Caki2 (cell line): ENCODE measurements at regions not wholly inside any gene's neighbourhood (a gene's known extent, or its start where the extent isn't known, plus 50 kb on each side); places are given as distances from the start of the nearest gene placed in this dataset.

ENCODE experiments used
- DNase-seq: peaks from one replicate; pipeline ENCODE4 v3.0.0-alpha.2; 2015; ENCODE audit warnings: low read depth
- in situ Hi-C: cut with HindIII; loops from 2 replicates; pipeline ENCODE4 v1.10.0; 2016; ENCODE audit warnings: low sequenced_read_pairs, low pct_unique_long_range_greater_than_20kb, mixed read lengths

DNA sequence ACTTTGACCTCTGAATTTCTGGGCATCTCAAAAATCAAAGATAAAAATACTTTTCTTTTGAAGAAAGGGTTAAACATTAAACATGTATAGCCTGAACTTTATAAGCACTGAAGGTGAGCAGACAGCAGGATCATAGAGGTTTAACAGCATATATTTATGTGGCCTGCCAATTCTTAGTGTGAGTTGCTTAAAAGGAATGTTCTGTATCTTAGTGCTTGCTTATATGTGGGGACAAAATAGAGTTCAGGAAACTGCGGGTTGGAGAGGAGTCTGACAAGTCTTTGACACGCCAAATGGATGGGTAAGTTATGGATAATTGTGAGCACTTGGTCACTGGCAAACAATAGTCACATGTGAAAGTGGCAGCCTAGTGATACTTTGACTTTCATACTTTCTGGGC lies 1419.4 kb upstream of the SPRY2 start:
- in situ Hi-C loops: no loop called here
- DNase-seq: no peak

DNA sequence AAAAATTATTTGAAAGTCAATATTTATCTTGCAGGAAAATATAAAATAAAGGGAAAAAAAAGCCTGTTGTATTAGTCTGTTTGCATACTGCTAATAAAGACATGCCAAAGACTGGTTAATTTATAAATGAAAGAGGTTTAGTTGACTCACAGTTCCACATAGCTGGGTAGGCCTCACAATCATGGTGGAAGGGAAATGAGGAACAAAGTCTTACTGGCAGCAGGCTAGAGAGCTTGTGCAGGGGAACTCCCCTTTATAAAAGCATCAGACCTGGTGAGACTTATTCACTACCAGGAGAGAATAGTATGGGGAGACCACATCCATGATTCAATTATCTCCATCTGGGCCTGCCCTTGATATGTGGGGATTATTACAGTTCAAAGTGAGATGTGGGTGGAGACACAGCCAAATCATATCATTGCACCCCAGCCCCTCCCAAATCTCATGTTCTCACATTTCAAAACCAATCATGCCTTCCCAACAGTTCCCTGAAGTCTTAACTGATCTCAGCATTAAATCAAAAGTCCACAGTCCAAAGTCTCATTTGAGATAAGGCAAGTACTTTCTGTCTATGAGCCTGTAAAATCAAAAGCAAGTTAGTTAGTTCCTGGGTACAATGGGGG lies 1416.5 kb upstream of the SPRY2 start:
- in situ Hi-C loops: no loop called here
- DNase-seq: no peak

- in situ Hi-C loops: no loop called here
- no peak for DNase-seq
Observed at GRCh38 chr13:81745391-81745790, 1404.5 kb upstream of the SPRY2 start.

DNA sequence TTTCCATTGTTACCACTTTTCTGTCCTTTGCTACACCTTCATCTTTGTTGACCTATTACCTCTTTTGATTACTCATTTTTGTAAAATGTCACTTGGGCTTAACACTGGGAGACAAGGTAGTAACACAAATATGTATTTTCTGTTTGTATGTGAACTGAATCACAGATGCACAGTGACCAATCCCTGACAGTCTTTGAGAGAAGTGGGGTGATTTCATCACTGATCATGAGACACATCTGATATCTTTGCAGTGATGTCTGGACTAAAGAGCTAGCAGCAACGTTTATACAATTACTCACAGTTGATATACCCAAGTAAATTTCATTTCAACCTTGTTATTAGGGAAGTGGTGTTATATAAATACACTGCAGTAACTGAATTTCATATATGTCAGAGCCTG lies 1397.4 kb upstream of the SPRY2 start:
- no peak for DNase-seq
- in situ Hi-C loops: no loop called here

DNA sequence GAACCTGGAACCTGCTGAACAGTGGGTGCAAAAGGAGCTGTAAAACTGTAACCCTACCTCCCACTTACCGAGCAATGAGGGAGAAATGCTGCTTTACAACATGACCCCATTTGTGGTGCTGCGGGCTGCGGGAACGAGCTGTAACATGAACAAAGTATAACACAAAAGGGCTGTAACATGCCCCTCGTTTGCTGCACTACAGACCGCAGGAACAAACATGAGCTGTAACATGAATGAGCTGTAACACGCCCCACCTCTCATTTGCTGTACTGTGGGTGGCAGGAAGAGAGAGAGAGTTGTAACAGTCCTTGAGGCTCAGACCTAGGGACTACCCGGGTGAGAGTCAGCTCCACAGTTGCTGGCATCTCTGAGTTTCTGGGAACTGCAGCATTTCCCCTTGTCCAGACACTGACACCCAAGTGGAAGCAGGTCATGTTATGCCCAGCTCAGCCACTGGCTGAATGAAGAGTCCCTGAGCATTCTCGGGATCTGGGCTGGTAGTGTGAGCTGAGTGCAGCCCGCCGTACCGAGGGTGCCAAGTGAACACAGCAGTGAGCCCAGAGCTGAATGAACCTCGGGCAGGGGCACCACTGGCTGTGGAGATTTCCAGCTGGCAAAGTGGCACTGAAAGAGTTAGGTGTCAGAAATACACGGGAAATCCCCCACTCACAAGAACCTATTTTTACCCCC lies 1385.3 kb upstream of the SPRY2 start:
- in situ Hi-C loops: no loop called here
- no peak for DNase-seq

GRCh38 chr13:81722456-81722855 lies 1381.5 kb upstream of the SPRY2 start:
- no peak for DNase-seq
- in situ Hi-C loops: no loop called here

DNA sequence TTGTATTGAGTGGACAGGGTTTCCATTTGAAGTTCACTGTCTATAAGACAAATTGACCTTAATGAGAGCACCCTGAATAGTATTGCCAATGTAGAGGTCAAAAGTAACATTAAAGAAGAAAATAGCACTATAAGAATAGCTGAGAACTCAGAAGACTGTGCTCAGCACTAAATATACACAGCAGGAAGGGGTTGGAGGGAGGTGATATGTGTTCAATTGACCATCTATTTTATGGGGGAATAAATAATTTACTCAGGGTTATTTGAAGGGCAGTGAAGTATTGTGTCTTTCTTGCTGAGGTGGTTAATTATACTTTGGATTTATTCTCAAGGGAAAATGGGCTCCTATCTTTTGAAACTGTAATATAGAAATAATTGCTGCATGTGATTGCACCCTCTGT lies 1380.5 kb upstream of the SPRY2 start:
- in situ Hi-C loops: no loop called here
- no peak for DNase-seq

GRCh38 chr13:81714513-81714912 lies 1373.6 kb upstream of the SPRY2 start:
- DNase-seq: no peak
- in situ Hi-C loops: no loop called here

- in situ Hi-C loops: no loop called here
- no peak for DNase-seq
Observed at GRCh38 chr13:81713201-81713600, 1372.3 kb upstream of the SPRY2 start.

DNA sequence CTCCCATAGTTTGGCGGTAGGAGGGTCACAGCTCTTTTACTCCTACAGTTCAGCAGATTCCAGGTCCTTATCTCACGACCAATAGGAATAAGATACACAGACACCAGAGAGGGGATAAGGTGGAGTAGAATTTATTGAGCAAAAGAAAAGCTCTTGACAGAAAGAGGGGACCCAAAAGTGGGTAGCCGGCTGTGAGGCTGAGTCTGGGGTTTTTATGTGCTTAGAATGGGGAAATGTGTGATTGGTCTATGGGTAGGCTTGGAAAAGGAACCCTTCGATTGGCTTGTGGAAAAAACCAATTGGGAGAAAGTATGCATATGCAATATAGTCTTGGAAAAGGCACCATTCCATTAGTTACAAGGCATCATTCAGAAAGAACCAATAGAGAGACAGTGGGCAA lies 1356.9 kb upstream of the SPRY2 start:
- no peak for DNase-seq
- in situ Hi-C loops: no loop called here

DNA sequence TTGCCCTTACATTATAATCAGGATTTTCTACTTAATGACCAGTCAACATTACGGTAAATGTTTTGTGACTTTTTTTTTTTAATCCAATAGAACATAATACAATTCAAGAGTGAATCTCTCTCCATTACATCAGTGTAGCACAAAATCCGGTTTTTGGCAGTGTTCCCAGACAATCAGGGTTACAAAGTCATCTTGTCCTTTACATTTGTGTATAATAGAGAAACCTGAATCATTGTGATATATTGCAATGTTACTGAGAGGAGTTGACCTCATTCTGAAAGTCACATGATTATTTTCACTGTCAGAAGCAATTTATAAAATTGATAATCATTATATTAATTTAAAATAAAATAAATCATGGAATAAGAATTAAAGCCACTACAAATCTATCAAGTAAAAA lies 1346.0 kb upstream of the SPRY2 start:
- in situ Hi-C loops: no loop called here
- peak; percentile 9 for DNase-seq

DNA sequence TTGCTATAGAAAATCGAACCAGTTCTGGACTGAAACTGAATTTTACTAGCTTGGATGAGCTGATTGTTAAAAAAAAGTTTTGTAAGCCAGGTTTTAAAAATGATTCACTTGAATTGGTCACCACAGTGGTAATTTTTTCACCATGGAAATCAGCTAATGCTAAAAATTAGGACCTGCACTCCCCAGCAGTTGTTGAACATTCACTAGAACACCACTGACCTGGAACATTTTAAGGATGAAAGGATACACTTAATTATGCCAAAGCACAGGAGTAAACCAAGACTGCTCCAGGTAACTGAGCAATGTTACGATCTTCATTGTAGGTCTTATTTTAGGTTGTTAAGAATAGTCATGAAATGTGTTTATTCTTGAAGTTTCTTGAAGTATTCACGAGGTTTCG lies 1342.6 kb upstream of the SPRY2 start:
- DNase-seq: peak; percentile 32
- in situ Hi-C loops: no loop called here

GRCh38 chr13:81682081-81682630 lies 1341.2 kb upstream of the SPRY2 start:
- in situ Hi-C loops: no loop called here
- DNase-seq: no peak

DNA sequence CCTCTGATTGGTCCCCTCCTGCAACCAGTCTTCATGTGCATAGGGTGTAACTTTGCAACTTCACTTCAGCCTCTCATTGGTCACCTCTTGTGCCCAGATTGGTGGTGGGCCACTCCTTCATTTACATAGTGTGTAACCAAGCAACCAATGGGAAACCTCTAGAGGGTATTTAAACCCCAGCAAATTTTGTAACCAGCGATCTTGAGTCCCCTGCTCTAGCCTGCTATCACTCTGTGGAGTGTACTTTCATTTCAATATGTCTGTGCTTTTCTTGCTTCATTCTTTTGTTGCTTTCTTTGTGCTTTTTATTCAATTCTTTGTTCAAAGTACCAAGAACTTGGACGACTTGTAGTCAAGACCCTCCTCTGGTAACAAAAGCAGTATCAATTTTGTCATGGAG lies 1336.9 kb upstream of the SPRY2 start:
- in situ Hi-C loops: no loop called here
- DNase-seq: no peak

DNA sequence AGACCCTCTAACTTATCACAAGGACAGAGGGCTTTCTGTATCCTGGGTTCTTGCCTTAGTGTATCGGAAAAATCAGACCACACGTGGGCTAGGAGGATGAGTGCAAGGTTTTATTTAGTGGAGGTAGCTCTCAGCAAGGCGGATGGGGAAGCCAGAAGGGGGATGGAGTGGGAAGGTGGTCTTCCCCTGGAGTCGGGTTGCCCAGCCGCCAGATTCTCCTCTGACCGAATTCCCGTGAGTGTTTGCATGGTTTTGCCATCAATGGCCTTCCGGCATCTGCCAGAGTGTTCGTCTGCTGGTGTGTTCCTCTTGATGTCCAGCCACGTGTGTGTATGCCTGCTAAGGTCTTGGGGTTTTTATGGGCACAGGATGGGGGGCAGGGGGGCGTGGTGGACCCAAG lies 1335.1 kb upstream of the SPRY2 start:
- DNase-seq: no peak
- in situ Hi-C loops: no loop called here

- no peak for DNase-seq
- in situ Hi-C loops: no loop called here
Observed at GRCh38 chr13:81671064-81671463, 1330.1 kb upstream of the SPRY2 start.

- DNase-seq: no peak
- in situ Hi-C loops: no loop called here
Observed at GRCh38 chr13:81670048-81670447, 1329.1 kb upstream of the SPRY2 start.

- DNase-seq: no peak
- in situ Hi-C loops: no loop called here
Observed at GRCh38 chr13:81664872-81665271, 1323.9 kb upstream of the SPRY2 start.

DNA sequence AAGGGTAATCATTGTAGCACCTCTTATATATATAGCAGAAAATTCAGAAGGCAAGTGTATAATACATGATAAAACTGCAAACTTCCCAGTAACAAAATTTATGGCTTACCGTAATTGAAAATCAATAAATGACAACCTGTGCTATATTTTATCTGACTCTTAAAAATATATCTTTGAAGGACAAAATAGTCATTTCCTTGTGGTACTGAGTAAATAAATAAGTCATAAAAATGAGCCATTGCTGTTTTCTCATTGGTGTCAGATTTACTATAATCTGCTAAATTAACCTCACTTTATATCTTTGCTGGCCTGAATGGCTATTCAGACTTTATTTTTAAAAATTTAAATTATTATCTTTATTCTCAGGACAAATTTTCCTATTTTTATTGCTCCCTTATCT lies 1319.1 kb upstream of the SPRY2 start:
- in situ Hi-C loops: no loop called here
- DNase-seq: no peak
